SK-N-SH (cell line): ENCODE measurements at regions not wholly inside any gene's neighbourhood (a gene's known extent, or its start where the extent isn't known, plus 50 kb on each side); places are given as distances from the start of the nearest gene placed in this dataset.
"Not testable (repeated sequence)": the region's sequence is repeated elsewhere in the genome, so short reads cannot be mapped to it uniquely, and the experiment has no call there.

Source experiments
- EZH2phosphoT487 ChIP-seq: fragments of 200-600 bp; sonication (generic); IDR thresholded peaks from 2 replicates; pipeline ENCODE4 v1.6.1; 2017; ENCODE audit warnings: low read depth, mixed run types, mild to moderate bottlenecking, antibody characterized with exemption, moderate library complexity, borderline replicate concordance
- NFIC ChIP-seq: IDR thresholded peaks from 2 replicates; pipeline ENCODE4 v1.4.0; 2012; ENCODE audit warnings: borderline replicate concordance
- RFX5 ChIP-seq: IDR thresholded peaks from 2 replicates; pipeline ENCODE4 v1.6.1; 2012; ENCODE audit warnings: mild to moderate bottlenecking, improper control_type of control experiment, low read length
- SMC3 ChIP-seq: IDR thresholded peaks from 2 replicates; pipeline ENCODE4 v1.6.1; 2012; ENCODE audit warnings: low read depth, low read length, improper control_type of control experiment
- TF ChIP-seq, protein P1 (sequence below): fragments of 200-600 bp; sonication (generic); IDR thresholded peaks from 2 replicates; pipeline ENCODE4 v1.6.1; 2017; ENCODE audit warnings: antibody characterized with exemption, mild to moderate bottlenecking, moderate library complexity
- TF ChIP-seq, protein P2 (sequence below): IDR thresholded peaks from 2 replicates; pipeline ENCODE4 v1.4.0; 2012; ENCODE audit warnings: low read depth
- TF ChIP-seq, protein P3 (sequence below): IDR thresholded peaks from 2 replicates; pipeline ENCODE4 v1.6.1; 2012; ENCODE audit warnings: mild to moderate bottlenecking, low read depth, low read length, moderate library complexity

DNA sequence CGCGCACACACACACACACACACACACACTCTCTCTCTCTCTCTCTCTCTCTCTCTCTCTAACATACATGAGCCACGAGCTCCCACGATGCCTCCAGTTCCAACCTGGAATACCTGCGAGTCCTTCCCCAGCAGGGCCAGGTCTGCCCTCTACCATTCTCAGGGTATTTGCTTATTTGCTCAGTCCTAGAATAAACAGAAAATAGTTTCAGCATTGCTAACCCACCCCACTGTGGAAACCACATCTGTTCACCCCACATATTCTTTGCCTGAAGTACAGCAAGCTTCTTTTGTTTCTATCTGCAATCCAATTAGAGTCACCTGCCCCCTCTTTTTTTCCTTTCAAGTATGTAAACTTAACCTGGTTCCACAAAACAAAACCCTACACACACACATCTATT, 174.0 kb upstream of the ZNF469 start:
- TF ChIP-seq RFX5, SMC3, EZH2phosphoT487, NFIC: not testable (repeated sequence)
- TF ChIP-seq, protein P1, sequence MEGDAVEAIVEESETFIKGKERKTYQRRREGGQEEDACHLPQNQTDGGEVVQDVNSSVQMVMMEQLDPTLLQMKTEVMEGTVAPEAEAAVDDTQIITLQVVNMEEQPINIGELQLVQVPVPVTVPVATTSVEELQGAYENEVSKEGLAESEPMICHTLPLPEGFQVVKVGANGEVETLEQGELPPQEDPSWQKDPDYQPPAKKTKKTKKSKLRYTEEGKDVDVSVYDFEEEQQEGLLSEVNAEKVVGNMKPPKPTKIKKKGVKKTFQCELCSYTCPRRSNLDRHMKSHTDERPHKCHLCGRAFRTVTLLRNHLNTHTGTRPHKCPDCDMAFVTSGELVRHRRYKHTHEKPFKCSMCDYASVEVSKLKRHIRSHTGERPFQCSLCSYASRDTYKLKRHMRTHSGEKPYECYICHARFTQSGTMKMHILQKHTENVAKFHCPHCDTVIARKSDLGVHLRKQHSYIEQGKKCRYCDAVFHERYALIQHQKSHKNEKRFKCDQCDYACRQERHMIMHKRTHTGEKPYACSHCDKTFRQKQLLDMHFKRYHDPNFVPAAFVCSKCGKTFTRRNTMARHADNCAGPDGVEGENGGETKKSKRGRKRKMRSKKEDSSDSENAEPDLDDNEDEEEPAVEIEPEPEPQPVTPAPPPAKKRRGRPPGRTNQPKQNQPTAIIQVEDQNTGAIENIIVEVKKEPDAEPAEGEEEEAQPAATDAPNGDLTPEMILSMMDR = not testable (repeated sequence)
- TF ChIP-seq, protein P2, sequence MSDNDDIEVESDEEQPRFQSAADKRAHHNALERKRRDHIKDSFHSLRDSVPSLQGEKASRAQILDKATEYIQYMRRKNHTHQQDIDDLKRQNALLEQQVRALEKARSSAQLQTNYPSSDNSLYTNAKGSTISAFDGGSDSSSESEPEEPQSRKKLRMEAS = not testable (repeated sequence)
- TF ChIP-seq, protein P3, sequence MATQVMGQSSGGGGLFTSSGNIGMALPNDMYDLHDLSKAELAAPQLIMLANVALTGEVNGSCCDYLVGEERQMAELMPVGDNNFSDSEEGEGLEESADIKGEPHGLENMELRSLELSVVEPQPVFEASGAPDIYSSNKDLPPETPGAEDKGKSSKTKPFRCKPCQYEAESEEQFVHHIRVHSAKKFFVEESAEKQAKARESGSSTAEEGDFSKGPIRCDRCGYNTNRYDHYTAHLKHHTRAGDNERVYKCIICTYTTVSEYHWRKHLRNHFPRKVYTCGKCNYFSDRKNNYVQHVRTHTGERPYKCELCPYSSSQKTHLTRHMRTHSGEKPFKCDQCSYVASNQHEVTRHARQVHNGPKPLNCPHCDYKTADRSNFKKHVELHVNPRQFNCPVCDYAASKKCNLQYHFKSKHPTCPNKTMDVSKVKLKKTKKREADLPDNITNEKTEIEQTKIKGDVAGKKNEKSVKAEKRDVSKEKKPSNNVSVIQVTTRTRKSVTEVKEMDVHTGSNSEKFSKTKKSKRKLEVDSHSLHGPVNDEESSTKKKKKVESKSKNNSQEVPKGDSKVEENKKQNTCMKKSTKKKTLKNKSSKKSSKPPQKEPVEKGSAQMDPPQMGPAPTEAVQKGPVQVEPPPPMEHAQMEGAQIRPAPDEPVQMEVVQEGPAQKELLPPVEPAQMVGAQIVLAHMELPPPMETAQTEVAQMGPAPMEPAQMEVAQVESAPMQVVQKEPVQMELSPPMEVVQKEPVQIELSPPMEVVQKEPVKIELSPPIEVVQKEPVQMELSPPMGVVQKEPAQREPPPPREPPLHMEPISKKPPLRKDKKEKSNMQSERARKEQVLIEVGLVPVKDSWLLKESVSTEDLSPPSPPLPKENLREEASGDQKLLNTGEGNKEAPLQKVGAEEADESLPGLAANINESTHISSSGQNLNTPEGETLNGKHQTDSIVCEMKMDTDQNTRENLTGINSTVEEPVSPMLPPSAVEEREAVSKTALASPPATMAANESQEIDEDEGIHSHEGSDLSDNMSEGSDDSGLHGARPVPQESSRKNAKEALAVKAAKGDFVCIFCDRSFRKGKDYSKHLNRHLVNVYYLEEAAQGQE = not testable (repeated sequence)
